GM18511 (cell line): ENCODE measurements at regions not wholly inside any gene's neighbourhood (a gene's known extent, or its start where the extent isn't known, plus 50 kb on each side); places are given as distances from the start of the nearest gene placed in this dataset.

Experiments
- ATAC-seq: cut with Tn5 transposase; IDR thresholded peaks from one replicate; pipeline ENCODE4 v1.9.1; 2021; ENCODE audit warnings: mild to moderate bottlenecking, moderate library complexity; ENCODE audit not compliant: unreplicated experiment

DNA sequence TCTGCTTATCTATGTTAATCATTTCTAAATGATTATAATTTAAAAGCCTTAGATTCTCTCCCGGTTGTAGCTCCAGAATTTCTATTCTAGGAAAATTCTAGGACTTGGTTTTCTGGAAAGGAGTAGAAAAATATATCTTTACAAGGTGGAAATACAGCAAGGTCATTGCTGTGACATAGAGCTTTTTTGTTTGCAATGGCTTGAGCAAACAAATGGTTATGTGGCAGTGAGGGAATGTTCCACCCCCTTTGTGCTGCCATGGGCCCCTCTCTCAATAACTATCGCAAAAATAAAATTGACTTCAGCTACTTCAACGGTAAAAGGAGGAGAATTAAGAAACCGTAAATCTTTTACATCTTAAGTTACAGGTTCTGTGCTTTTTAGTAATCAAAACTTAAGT, 517.1 kb downstream of the EPHA3 start:
- ATAC-seq = no peak

DNA sequence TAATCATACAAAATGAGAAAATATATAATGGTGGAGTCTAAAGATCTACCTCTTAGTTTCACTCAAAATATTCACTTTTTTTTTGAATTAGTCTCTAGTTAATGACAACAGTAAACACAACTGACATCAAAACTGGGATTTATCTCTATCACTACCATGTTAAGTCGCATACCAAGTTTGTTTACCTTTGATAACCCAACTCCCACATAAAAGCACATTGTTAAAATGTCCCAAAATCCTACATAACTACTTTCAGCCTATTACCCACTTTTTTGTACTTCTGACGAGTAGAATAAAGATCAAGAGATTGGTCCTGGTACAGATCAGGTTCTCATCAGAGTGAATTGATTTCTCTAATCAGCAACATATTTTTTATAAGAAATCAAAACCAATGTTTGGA, 518.5 kb downstream of the EPHA3 start:
- no peak for ATAC-seq

- no peak for ATAC-seq
Observed at GRCh38 chr3:89628856-89629670, 521.6 kb downstream of the EPHA3 start.

DNA sequence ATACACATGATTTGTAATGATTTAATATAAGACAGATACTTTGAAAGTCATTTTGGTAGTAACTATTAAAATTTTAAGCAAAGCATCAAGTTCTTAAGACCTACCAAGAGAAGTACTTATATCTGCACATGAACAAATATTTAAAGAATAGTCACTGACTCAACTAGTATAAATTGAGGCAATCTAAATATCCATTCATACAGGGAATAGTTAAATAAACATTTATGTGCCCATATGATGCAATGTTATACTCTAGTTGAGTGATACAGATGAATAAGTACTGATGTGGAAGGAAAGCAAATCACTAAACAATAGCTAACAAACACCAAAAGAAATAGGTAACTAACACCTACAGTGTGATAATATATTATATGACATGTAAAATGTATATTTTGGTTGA, 527.7 kb downstream of the EPHA3 start:
- ATAC-seq = no peak

DNA sequence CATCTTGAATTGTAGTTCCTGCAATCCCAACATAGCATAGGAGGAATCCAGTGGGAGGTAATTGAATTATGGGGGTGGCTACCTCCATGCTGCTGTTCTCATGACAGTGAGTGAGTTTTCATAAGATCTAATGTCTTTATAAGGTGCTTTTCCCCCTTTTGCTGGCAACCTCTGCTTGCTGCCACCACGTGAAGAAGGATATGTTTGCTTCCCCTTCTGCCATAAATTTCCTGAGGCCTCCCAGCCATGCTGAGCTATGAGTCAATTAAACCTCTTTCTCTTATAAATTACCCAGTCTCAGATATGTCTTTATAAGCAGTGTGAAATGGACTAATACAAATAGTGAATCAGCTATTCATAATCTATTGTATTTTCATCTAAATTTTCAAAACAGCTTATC, 537.3 kb downstream of the EPHA3 start:
- ATAC-seq = no peak

DNA sequence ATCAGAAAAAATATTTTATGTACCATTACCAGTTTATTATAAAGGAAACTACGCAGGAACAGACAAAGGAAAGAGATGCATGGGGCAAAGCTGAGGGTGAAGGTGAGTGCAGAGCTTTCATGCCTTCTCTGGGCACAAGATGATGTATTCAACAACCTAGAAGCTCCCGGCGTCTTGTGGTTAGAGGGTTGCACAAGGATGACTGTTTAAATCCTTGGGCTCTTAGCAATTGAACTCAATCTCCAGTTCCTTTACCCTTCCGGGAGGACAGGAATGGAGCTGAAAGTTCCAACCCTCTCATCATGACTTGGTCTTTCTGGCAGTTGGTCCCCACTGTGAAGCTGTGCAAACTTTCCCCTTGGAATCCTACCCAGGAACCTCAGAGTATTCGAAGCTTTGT, 542.0 kb downstream of the EPHA3 start:
- no peak for ATAC-seq

DNA sequence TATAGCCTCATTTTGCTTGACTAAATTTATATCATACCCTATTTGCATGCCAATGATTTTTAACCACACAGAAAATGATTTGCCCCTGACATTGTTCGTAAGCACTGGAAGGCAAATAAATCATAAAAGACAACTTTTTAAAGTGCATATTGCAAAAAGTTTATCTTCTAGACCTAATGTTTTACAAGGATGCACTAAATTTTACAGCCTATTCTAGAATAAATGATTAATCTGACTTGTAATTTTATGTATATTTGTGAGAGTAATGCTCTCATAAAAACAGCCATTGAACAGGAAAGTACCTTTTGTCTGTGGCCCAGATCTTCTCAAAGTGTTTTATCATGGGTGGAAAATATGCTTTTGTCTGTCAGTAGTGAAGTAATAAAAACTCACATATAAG, 546.6 kb downstream of the EPHA3 start:
- ATAC-seq = no peak

DNA sequence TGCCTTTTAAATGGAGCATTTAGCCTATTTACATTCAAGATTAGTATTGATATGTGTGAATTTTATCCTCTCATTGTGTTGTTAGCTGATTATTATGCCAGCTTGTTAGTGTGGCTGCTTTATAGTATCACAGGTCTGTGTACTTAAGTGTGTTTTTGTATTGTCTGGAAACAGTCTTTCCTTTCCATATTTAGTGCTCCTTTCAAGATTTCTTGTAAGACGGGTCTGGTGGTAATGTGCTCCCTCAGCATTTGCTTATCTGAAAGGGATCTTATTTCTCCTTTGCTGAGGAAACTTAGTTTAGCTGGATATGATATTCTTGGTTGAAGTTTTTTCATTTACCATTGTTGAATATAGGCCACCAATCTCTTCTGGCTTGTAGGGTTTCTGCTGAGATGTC, 549.0 kb downstream of the EPHA3 start:
- ATAC-seq = no peak

DNA sequence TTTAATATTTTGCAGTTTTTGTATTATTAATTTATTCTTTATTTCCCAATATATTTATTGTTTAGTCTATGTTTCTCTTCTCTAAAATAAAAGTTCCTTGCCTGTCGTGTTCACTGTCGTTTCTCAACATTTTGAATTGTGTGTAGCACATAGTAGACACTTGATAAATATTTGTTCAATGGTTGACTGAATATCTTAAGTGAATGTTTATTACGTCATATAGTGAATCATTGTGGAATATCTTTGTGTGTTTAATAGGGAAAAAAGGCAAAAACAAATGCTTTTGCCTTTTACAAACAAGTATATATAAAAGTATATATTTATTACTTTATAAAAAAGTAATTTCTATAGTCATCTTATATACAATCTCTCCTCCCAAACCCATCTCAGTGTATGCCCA, 572.3 kb downstream of the EPHA3 start:
- no peak for ATAC-seq

- no peak for ATAC-seq
Observed at GRCh38 chr3:89682556-89682955, 575.1 kb downstream of the EPHA3 start.

DNA sequence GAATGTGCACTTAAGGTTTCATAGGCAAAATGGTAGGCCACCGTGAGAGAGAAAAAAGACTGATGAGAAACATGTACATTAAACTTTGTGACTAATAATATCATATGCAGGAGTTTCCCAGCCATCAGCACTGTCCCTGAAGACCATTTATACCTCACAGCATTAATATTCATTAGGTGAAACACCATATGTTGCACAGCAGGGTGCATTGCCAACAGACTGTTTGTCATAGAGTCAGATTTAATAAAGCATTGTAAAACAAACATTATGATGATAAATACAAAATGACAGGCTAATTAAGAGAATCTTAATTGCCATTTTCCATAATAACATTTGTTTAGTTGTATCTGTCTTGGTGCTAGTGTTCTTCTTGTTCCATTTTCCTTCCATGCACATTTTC, 578.3 kb downstream of the EPHA3 start:
- ATAC-seq = no peak

- ATAC-seq = no peak
Observed at GRCh38 chr3:89690646-89691045, 583.2 kb downstream of the EPHA3 start.

DNA sequence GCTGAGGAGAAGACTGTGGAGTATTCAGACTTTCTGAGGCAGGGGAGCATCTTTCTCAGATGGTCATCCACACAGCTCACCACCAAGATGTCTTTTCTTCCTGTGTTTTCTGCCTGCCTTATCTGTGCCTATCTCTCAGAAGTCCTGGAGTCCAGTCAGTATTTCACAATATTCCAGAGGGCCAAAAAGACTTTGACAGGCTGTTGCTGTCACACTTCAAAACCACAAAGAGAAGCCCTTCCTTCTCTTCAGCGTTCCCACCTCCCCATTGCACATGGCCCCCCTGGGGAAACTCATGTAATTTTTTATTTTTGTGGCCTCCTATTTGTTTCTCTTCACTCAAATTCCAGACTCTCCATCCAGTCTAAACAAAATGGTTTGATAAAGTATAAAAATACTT, 585.2 kb downstream of the EPHA3 start:
- no peak for ATAC-seq

DNA sequence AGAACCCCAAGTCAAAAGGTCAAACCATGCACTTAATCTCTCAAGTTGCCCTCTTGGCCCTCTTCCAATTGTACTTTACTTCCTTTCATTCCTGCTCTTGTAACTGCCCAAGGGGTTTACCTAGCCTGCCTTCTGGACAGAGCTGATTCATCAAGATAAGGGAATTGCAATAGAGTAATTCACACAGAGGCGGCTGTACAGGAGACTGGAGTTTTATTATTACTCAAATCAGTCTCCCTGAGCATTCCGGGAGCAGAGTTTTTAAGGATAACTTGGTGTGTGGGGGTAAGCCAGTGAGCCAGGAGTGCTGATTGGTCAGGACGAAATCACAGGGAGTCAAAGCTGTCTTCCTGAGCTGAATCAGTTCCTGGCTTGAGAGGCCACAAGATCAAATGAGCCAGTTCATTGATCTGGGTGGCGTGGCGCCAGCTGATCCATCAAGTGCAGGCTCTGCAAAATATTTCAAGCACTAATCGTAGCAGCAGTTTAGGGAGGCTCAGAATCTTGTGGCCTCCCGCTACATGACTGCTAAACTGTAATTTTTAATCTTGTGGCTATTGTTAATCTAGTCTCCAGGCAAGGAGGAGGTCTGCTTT, 590.0 kb downstream of the EPHA3 start:
- ATAC-seq = no peak

DNA sequence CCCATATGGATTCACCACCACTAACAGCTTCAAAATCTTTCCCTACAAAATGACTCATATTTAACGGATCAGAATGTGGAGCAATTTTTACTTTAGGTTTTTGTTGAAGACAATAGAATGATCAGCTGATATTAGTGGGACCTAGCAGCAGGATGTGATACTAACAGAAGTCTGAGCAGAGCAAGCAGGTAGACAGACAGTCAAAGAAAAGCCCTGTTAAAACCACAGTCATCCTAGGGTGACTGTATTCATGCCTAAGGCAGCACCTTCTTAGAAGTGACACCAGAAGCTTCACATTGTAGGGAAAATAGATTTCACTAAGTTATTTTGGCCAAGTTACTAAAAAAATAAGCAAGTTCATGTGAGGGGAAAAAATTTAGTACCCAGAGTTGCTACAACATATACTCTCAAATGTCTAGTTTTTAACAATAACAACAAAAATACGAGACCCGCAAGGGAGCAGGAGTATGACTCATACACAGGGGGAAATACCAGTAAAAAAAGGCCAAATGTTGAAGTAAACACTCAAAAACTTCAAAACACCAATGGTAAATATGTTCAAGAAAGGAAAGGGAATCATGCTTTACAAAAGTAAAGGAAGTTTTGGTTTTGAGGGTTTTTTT, 590.9 kb downstream of the EPHA3 start:
- no peak for ATAC-seq

DNA sequence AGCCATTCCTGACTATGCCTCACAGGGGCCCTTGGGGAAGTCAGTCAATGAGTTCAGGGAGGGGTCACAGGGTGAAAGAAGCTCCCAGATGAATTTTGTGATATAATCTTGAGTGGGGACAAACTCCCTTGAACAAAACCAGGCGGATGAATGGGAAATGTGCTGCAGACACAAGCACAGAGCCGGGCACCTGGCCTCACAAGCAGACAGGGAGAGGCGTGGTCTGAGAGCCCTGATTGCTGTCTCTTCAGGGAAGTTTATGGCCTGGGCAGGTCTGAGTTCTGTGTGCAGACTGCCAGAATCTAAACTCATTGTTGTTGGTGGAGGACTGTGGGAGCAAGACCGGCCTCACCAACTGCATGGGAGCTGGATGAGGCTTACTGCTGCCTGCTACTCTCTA, 591.8 kb downstream of the EPHA3 start:
- no peak for ATAC-seq

DNA sequence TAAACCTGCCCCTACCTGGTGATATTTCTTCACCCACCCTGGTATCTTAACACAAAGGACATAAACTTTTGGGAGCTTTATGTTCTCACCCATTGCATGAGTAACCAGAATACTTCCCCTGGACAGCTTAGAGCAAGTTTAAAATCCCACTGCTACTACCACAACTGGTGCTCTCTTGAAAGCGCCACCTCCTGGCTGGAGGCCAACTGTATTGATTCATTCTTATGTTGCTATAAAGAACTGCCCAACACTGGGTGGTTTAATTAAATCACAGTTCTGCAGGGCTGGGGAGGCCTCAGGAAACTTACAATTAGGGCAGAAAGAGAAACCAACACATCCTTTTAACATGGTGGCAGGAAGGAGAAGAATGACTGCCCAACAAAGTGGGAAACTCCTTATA, 592.4 kb downstream of the EPHA3 start:
- no peak for ATAC-seq

DNA sequence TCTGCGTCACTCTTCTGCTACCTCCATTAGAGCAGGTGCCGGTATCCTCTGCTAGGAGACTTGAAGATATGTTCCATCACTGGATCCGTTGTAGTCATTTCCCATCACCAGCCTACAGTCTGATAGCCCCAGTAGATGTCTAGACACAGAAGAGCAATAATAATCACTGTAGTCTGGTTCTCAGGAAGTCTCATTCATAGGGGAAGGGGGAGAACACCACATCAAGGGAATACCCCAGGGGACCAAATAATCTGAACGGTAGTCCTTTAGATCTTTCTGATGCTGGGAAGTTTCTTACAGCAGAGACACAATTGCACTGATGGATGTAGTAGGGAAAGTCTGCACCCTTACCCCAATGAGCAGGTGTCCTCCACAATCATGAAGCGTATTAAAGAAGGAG, 595.0 kb downstream of the EPHA3 start:
- ATAC-seq = no peak

DNA sequence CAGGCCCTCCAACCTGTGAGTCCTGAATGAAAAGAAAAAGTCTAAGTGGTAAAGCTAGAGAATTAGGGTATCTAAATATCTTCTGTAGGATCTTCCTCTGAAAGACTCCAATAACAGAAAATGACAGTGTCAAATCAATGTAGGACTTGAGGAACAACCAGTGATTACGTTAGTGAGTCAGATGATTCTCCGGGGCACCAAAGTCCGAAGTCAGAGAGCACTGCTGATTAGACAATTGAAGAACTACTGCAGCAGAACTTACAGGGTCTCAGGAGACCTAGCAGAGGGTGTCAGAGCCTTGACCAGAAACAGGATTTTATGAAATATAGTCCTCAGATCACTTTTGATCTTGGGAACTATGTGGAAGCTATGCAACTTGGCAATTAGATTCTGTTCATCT, 605.8 kb downstream of the EPHA3 start:
- ATAC-seq = no peak

GRCh38 chr3:89714237-89714636, 606.8 kb downstream of the EPHA3 start:
- no peak for ATAC-seq

DNA sequence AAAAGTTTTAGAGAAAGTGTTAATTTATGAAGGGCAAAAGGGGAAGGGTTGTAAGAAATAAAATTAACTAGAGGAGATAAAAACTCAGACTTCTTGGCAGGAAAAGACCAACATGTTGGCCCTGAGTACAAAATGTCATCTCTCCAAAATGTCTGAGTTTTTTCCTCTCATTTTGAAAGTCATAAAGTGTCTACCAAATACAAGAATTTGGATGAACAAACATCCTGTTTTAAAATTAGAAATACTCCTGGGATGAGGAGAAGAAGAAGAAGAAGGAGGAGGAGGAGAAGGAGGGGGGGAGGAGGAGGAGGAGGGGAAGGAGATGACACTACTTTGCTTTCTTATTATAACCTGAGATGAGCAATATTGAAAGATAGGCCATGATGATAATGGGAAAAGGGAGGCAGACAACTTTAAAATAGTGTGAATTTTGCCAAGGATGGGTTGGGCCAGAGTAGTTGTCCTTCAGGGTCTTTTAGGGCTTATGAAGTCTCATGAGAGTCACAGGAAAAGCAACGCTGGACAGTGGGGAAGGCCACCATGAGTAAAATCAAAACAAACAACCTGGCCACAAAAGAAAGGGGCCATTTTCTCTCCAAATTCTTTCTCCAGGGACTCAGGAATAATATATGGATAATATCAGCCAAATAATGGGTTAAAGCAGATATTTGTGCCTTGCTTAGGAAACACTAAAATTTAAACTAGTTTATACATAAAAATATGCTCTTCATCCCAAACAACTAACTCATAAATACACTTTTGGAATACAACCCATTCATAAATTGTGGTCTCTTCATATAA, 632.9 kb downstream of the EPHA3 start:
- no peak for ATAC-seq

- ATAC-seq = no peak
Observed at GRCh38 chr3:89740881-89741177, 633.4 kb downstream of the EPHA3 start.
